Panc1 (cell line): ENCODE measurements at regions not wholly inside any gene's neighbourhood (a gene's known extent, or its start where the extent isn't known, plus 50 kb on each side); places are given as distances from the start of the nearest gene placed in this dataset.

ENCODE experiments used
- ATAC-seq: fragments of 200-7000 bp; cut with Tn5 transposase; 2 replicates; pipeline ENCODE4 v1.9.1; 2020; ENCODE audit warnings: mild to moderate bottlenecking, moderate library complexity
- BruUV-seq: library from RNA; stranded (reverse); fragments of 400-500 nt; replicated peaks from 2 replicates; lab custom pipeline; 2021; lab: Mats Ljungman, UMichigan
- CTCF ChIA-PET: fragments of 300-600 bp; sonication (Branson Sonifier 250); formaldehyde crosslinking; loops from one replicate; lab custom pipeline; 2022; ENCODE audit warnings: antibody characterized with exemption; lab: Charles Lee
- POLR2A ChIA-PET: fragments of 300-600 bp; sonication (Branson Sonifier 250); formaldehyde crosslinking; loops from one replicate; lab custom pipeline; 2022; ENCODE audit warnings: antibody characterized with exemption; lab: Charles Lee
- DNase-seq: peaks from one replicate; pipeline ENCODE4 v3.0.0-alpha.2; 2010; ENCODE audit warnings: low read depth, low spot score
- H3K27ac ChIP-seq: 2 replicates; pipeline ENCODE4 v1.5.1; 2011; ENCODE audit warnings: mild to moderate bottlenecking, low read length, inconsistent platforms
- H3K27me3 ChIP-seq: fragments of 200-500 bp; sonication (Bioruptor generic); 2 replicates; pipeline ENCODE4 v1.6.0; 2014; ENCODE audit warnings: low read length, inconsistent platforms; ENCODE audit not compliant: control insufficient read depth, insufficient read depth
- H3K36me3 ChIP-seq: fragments of 200-500 bp; sonication (Bioruptor generic); 2 replicates; pipeline ENCODE4 v1.5.1; 2014; ENCODE audit warnings: inconsistent platforms, mild to moderate bottlenecking, low read length, moderate library complexity; ENCODE audit not compliant: control insufficient read depth, insufficient read depth
- H3K4me1 ChIP-seq: 2 replicates; pipeline ENCODE4 v1.5.1; 2011; ENCODE audit warnings: inconsistent platforms, mild to moderate bottlenecking, low read length, moderate library complexity; ENCODE audit not compliant: control insufficient read depth, insufficient read depth
- H3K4me3 ChIP-seq, 2 experiments: 2 replicates each; pipeline ENCODE4 v1.5.1; 2011 to 2012; ENCODE audit warnings: low read depth in 2 of 2, low read length in 2 of 2, mild to moderate bottlenecking in 2 of 2, inconsistent platforms in 1 of 2, moderate library complexity in 1 of 2
- H3K9me3 ChIP-seq: fragments of 200-500 bp; sonication (Bioruptor generic); 2 replicates; pipeline ENCODE4 v1.5.1; 2014; ENCODE audit warnings: low read depth, mild to moderate bottlenecking, inconsistent platforms, low read length, moderate library complexity; ENCODE audit not compliant: control insufficient read depth, insufficient read depth
- CTCF ChIP-seq: fragments of 450-650 bp; IDR thresholded peaks from 2 replicates; pipeline ENCODE4 v1.5.1; 2017; ENCODE audit warnings: mild to moderate bottlenecking
- POLR2AphosphoS5 ChIP-seq: IDR thresholded peaks from 2 replicates; pipeline ENCODE4 v1.6.1; 2012; ENCODE audit warnings: mild to moderate bottlenecking, low read depth, low read length, moderate library complexity
- SIN3A ChIP-seq: IDR thresholded peaks from 2 replicates; pipeline ENCODE4 v1.6.1; 2012; ENCODE audit warnings: low read depth, mild to moderate bottlenecking, low read length, moderate library complexity, borderline replicate concordance; ENCODE audit not compliant: insufficient read depth
- TCF7L2 ChIP-seq: IDR thresholded peaks from 2 replicates; pipeline ENCODE4 v1.6.1; 2011; ENCODE audit warnings: mild to moderate bottlenecking, low read depth, low read length, inconsistent platforms
- in situ Hi-C: cut with HindIII; loops from 2 replicates; pipeline ENCODE4 v1.10.0; 2016; ENCODE audit warnings: low sequenced_read_pairs, low pct_unique_long_range_greater_than_20kb
- intact Hi-C: fragments of 100-400 bp; cut with micrococcal nuclease; formaldehyde crosslinking; loops from one replicate; pipeline ENCODE4 v1.10.0; 2022; ENCODE audit not compliant: unreplicated experiment
- TF ChIP-seq, protein P1 (sequence below), 2 experiments: IDR thresholded peaks; 2 replicates each; pipeline ENCODE4 v1.6.1; 2011 to 2012; ENCODE audit warnings: low read depth in 2 of 2, control low read depth in 1 of 2, low read length in 1 of 2, mild to moderate bottlenecking in 1 of 2, moderate library complexity in 1 of 2; ENCODE audit not compliant: insufficient read depth in 1 of 2

DNA sequence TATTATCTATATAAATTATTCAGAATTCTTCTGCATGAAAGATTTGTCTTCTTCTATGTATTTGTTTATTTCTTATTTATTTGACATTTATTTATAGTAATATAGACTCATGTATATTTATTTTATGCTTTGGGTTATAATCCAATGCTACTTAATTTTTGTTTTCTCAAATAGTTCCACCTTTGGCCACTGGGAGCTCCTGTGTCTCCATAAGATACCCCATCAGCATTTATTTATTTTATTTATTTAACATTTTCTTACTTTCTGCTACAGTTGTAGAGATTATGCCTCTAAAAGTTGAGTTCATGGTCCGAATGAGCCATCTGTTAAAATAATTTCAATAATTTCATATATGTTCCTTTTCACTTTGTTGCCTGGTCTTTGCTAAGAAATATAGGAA, 289.4 kb downstream of the ADGRL2 start:
- no TSS peak for BruUV-seq
- CTCF ChIA-PET = no interaction called here
- intact Hi-C loops = no loop called here

GRCh38 chr1:82086739-82087138, 286.0 kb downstream of the ADGRL2 start:
- ATAC-seq (no peak), DNase-seq (no peak)
- H3K4me3 ChIP-seq = no peak overlapping the region
- no peaks in the 10 kb centered on the region for H3K27me3 ChIP-seq
- no peak overlapping the region for H3K27ac ChIP-seq
- ChIA-PET POLR2A (no interaction called here), CTCF (no interaction called here)
- intact Hi-C loops = no loop called here
- H3K9me3 ChIP-seq = no peaks in the 10 kb centered on the region
- H3K4me1 ChIP-seq = no peaks in the 10 kb centered on the region
- BruUV-seq = no TSS peak
- TF ChIP-seq SIN3A (no peak), CTCF (no peak), POLR2AphosphoS5 (no peak), TCF7L2 (no peak)
- TF ChIP-seq, protein P1, sequence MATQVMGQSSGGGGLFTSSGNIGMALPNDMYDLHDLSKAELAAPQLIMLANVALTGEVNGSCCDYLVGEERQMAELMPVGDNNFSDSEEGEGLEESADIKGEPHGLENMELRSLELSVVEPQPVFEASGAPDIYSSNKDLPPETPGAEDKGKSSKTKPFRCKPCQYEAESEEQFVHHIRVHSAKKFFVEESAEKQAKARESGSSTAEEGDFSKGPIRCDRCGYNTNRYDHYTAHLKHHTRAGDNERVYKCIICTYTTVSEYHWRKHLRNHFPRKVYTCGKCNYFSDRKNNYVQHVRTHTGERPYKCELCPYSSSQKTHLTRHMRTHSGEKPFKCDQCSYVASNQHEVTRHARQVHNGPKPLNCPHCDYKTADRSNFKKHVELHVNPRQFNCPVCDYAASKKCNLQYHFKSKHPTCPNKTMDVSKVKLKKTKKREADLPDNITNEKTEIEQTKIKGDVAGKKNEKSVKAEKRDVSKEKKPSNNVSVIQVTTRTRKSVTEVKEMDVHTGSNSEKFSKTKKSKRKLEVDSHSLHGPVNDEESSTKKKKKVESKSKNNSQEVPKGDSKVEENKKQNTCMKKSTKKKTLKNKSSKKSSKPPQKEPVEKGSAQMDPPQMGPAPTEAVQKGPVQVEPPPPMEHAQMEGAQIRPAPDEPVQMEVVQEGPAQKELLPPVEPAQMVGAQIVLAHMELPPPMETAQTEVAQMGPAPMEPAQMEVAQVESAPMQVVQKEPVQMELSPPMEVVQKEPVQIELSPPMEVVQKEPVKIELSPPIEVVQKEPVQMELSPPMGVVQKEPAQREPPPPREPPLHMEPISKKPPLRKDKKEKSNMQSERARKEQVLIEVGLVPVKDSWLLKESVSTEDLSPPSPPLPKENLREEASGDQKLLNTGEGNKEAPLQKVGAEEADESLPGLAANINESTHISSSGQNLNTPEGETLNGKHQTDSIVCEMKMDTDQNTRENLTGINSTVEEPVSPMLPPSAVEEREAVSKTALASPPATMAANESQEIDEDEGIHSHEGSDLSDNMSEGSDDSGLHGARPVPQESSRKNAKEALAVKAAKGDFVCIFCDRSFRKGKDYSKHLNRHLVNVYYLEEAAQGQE (IDR thresholded peaks at IDR 0.05; ENCODE audit: insufficient read depth in 1 of 2, low read depth in 2 of 2, low read length in 1 of 2) = no peak
- no peaks in the 10 kb centered on the region for H3K36me3 ChIP-seq
- in situ Hi-C loops = no loop called here

More for the DNA sequence above, 289.4 kb downstream of the ADGRL2 start:
- POLR2A ChIA-PET = no interaction called here
- H3K4me1 ChIP-seq = no peaks in the 10 kb centered on the region
- in situ Hi-C loops = no loop called here
- no peaks in the 10 kb centered on the region for H3K36me3 ChIP-seq
- H3K9me3 ChIP-seq = no peaks in the 10 kb centered on the region
- no peak for TF ChIP-seq TCF7L2
- no peak for TF ChIP-seq SIN3A
- TF ChIP-seq POLR2AphosphoS5 = no peak
- TF ChIP-seq CTCF = peak; percentile 10; the same call in 1 of the 2 replicates
- TF ChIP-seq, protein P1 (IDR thresholded peaks at IDR 0.05; ENCODE audit: insufficient read depth in 1 of 2, low read depth in 2 of 2, low read length in 1 of 2) = no peak
- no peak overlapping the region for H3K27ac ChIP-seq
- H3K4me3 ChIP-seq = no peak overlapping the region
- DNase-seq (no peak), ATAC-seq (no peak)
- H3K27me3 ChIP-seq = no peaks in the 10 kb centered on the region; the same call in 1 of the 2 replicates
